Adrenal gland (tissue), 9 donors: ENCODE measurements at regions not wholly inside any gene's neighbourhood (a gene's known extent, or its start where the extent isn't known, plus 50 kb on each side); places are given as distances from the start of the nearest gene placed in this dataset.
A peak's percentile ranks its signal among the peaks of the same experiment; 100 is the strongest.

Experiments
- DNase-seq, 7 donors: peaks; one replicate each; pipeline ENCODE4 v3.0.0-alpha.2; 2019 to 2020
- H3K27ac ChIP-seq, 5 donors: fragments of 200-600 bp; sonication (generic) in 4 of 5; 1 replicate in 3 of 5; 2 replicates in 2 of 5; pipeline versions ENCODE4 v1.5.1 to v1.8.0; 2016 to 2020; ENCODE audit warnings: mild to moderate bottlenecking in 1 of 5
- H3K27me3 ChIP-seq: fragments of 200-600 bp; 2 replicates; pipeline ENCODE4 v1.8.0; 2021
- H3K36me3 ChIP-seq, 2 donors: fragments of 200-600 bp; replicated peaks in 1 of 2; 1 replicate in 1 of 2; 2 replicates in 1 of 2; pipeline versions ENCODE4 v1.5.1 to v1.8.0; 2018 to 2022
- H3K4me1 ChIP-seq, 2 donors: fragments of 200-600 bp; replicated peaks in 1 of 2; 1 replicate in 1 of 2; 2 replicates in 1 of 2; pipeline versions ENCODE4 v1.5.1 to v1.8.0; 2018 to 2021
- H3K4me3 ChIP-seq, 4 donors: fragments of 200-600 bp; sonication (generic) in 3 of 4; one replicate each; pipeline ENCODE4 v1.5.1; 2016 to 2018
- H3K9me3 ChIP-seq, 3 donors: fragments of 200-600 bp; sonication (generic) in 1 of 3; replicated peaks in 1 of 3; 1 replicate in 2 of 3; 2 replicates in 1 of 3; pipeline versions ENCODE4 v1.5.1 to v1.8.0; 2016 to 2021
- CTCF ChIP-seq, 6 experiments: fragments of 450-650 bp in 4 of 6; fragments of 200-600 bp in 2 of 6; sonication (generic) in 1 of 6; IDR thresholded peaks; 1 replicate in 5 of 6; 2 replicates in 1 of 6; pipeline versions ENCODE4 v1.5.1 to v1.8.0; 2016 to 2021; ENCODE audit warnings: antibody characterized with exemption in 6 of 6, mild to moderate bottlenecking in 2 of 6, moderate library complexity in 1 of 6
- POLR2A ChIP-seq, 2 donors: fragments of 450-650 bp; IDR thresholded peaks; one replicate each; pipeline ENCODE4 v1.6.1; 2017; ENCODE audit warnings: antibody characterized with exemption in 2 of 2, mild to moderate bottlenecking in 2 of 2, moderate library complexity in 1 of 2
- WGBS, 4 donors: extraction: QIAGEN DNeasy Blood & Tissue Kit in 2 of 4; methylation state at CpG; one replicate each; pipeline versions ENCODE4 v1.1.5 to v1.1.7; 2013 to 2017; 5-methylcytosine and 5-hydroxymethylcytosine counted together
- intact Hi-C, 2 donors: fragments of 100-400 bp; cut with DNase I; formaldehyde crosslinking; loops; one replicate each; pipeline versions ENCODE4 v1.14.1 to v1.15.0; 2022 to 2023
- donor health status: healthy with polysubstance abuse.
- donor health status: Bipolar disorder and iron deficiency.
- donor health status: DM: yes; HTN: yes; CAD: no.
- donor health status: DM: no; HTN: no; CAD: no.
- donor health status: DM: no; HTN: no; CAD: no.

- Histone ChIP-seq H3K27ac (no peak overlapping the region), H3K36me3 (no peaks in the 10 kb centered on the region), H3K4me3 (no peak overlapping the region), H3K27me3 (no peaks in the 10 kb centered on the region), H3K4me1 (no peaks in the 10 kb centered on the region), H3K9me3 (no peaks in the 10 kb centered on the region)
- intact Hi-C loops = no loop called here
- WGBS, 4 donors = 75 to 88% (median 84%) methylated on average over 11 to 14 of the region's 14 CpGs
- TF ChIP-seq CTCF (IDR thresholded peaks at IDR 0.05) (no peak), POLR2A (IDR thresholded peaks at IDR 0.05) (no peak)
- DNase-seq = no peak
Observed at GRCh38 chr14:101398011-101398410, 163.3 kb upstream of the DIO3 start.

- no peak overlapping the region for H3K4me3 ChIP-seq
- H3K27ac ChIP-seq = no peak overlapping the region
- intact Hi-C loops = no loop called here
- DNase-seq = no peak
- peaks cover 5% of the 10 kb centered on the region for H3K27me3 ChIP-seq
- no peaks in the 10 kb centered on the region for H3K9me3 ChIP-seq
- H3K36me3 ChIP-seq = no peaks in the 10 kb centered on the region
- H3K4me1 ChIP-seq = no peaks in the 10 kb centered on the region
- TF ChIP-seq POLR2A (IDR thresholded peaks at IDR 0.05) (no peak), CTCF (IDR thresholded peaks at IDR 0.05) (no peak)
- WGBS, 4 donors = 87 to 100% (median 91%) methylated on average over 1 to 5 of the region's 5 CpGs
Observed at GRCh38 chr14:101399737-101400517, 161.4 kb upstream of the DIO3 start.

GRCh38 chr14:101400830-101401229, 160.5 kb upstream of the DIO3 start:
- Histone ChIP-seq H3K4me3 (no peak overlapping the region), H3K9me3 (no peaks in the 10 kb centered on the region), H3K4me1 (no peaks in the 10 kb centered on the region), H3K27ac (peak overlapping the region in 2 of 5 donors; percentile 4 to 31), H3K27me3 (peaks cover 5% of the 10 kb centered on the region), H3K36me3 (no peaks in the 10 kb centered on the region)
- intact Hi-C loops = no loop called here
- 31 to 46% (median 39%) methylated on average over 11 of the region's 11 CpGs for WGBS, 4 donors
- DNase-seq = peak in 1 of 7 donors; percentile 16
- TF ChIP-seq POLR2A (IDR thresholded peaks at IDR 0.05) (no peak), CTCF (IDR thresholded peaks at IDR 0.05) (no peak)

GRCh38 chr14:101402936-101403660, 158.2 kb upstream of the DIO3 start:
- WGBS, 4 donors = 67 to 75% (median 71%) methylated on average over 17 to 23 of the region's 23 CpGs
- intact Hi-C loops = no loop called here
- DNase-seq = no peak
- Histone ChIP-seq H3K27ac (peak overlapping the region in 2 of 5 donors; percentile 6 to 49), H3K9me3 (no peaks in the 10 kb centered on the region), H3K4me3 (no peak overlapping the region), H3K27me3 (peaks cover 12% of the 10 kb centered on the region), H3K4me1 (no peaks in the 10 kb centered on the region), H3K36me3 (no peaks in the 10 kb centered on the region)
- TF ChIP-seq CTCF (IDR thresholded peaks at IDR 0.05) = no peak
